ENCODE measurements at regions not wholly inside any gene's neighbourhood (a gene's known extent, or its start where the extent isn't known, plus 50 kb on each side); places are given as distances from the start of the nearest gene placed in this dataset.

DNA sequence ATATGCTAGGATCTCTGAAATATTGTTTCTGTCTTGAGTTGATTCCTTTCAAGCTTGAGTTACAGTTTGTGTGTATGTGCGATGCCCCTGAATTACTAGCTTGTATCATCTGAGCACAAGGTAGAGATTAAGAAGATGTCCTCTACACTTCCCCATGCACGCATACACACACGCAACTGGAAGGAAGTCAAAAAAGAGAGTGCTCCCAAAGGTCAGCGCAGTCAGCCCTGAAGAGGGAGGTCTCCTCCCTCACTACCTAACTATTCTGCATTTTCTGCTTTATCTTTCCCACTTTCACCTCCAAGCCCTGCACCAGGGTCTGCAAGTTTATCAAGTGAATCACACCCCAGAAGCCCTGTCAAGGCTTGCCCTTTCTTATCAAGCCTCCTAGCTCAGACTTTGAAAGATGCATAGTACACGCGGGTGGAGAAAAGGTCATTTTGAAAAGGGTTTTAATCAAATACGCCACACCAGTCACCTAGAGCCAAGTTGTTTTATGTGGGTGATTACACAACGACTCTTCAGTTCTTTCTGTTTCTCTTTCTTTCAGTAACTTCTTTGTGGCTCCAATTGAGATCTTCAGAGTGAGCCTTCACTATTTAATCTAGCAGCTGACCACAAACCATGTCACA, 127.7 kb downstream of the ASB9 start:
- H3K4me2 ChIP-seq (ENCODE audit: unreplicated experiment) = no peak overlapping the region
- TF ChIP-seq EZH2phosphoT487 (IDR thresholded peaks at IDR 0.05; ENCODE audit: insufficient read depth, low read depth) (no peak), EZH2 (IDR thresholded peaks at IDR 0.05; ENCODE audit: insufficient read depth, poor library complexity, severe bottlenecking) (no peak)
- in situ Hi-C loops (cut with MboI) = loop anchor here (10.0 kb wide), 1 partner anchor 1047 kb away; no protein-coding TSS in a partner anchor

GRCh38 chrX:15136795-15137194, 133.1 kb downstream of the ASB9 start:
- Histone ChIP-seq H4K20me1 (ENCODE audit: insufficient read depth) (no peaks in the 10 kb centered on the region), H3K4me3 (no peak overlapping the region), H3K9ac (no peak overlapping the region), H3K4me2 (ENCODE audit: unreplicated experiment) (no peak overlapping the region), H3K36me3 (ENCODE audit: low read depth) (no peaks in the 10 kb centered on the region), H3K79me2 (ENCODE audit: insufficient read depth) (no peaks in the 10 kb centered on the region), H3K9me2 (ENCODE audit: insufficient read depth) (no peaks in the 10 kb centered on the region), H3F3A (ENCODE audit: insufficient read depth) (no peaks in the 10 kb centered on the region), H3K4me1 (ENCODE audit: insufficient read depth) (no peaks in the 10 kb centered on the region), H2AFZ (no peak overlapping the region), H3K9me3 (ENCODE audit: low read depth) (no peaks in the 10 kb centered on the region), H3K27me3 (replicated peaks; ENCODE audit: insufficient read depth) (no peaks in the 10 kb centered on the region), H3K27ac (no peak overlapping the region)
- 0% methylated on average over 1 of the region's 1 CpG for WGBS, 2 experiments (ENCODE audit: low coverage in 1 of 2, low lambda C conversion rate in 2 of 2, missing lambda C conversion rate in 2 of 2)
- in situ Hi-C loops (cut with MboI) = no loop called here
- TF ChIP-seq EZH2phosphoT487 (IDR thresholded peaks at IDR 0.05; ENCODE audit: insufficient read depth, low read depth) (no peak), EZH2 (IDR thresholded peaks at IDR 0.05; ENCODE audit: insufficient read depth, poor library complexity, severe bottlenecking) (no peak)
- no peak for DNase-seq

More for the DNA sequence above, 127.7 kb downstream of the ASB9 start:
- H3K36me3 ChIP-seq (ENCODE audit: low read depth) = no peaks in the 10 kb centered on the region
- no peaks in the 10 kb centered on the region for H3K79me2 ChIP-seq (ENCODE audit: insufficient read depth)
- H3F3A ChIP-seq (ENCODE audit: insufficient read depth) = no peaks in the 10 kb centered on the region
- no peak overlapping the region for H2AFZ ChIP-seq
- H3K9me2 ChIP-seq (ENCODE audit: insufficient read depth) = no peaks in the 10 kb centered on the region
- no peaks in the 10 kb centered on the region for H3K9me3 ChIP-seq (ENCODE audit: low read depth)
- 75 to 78% methylated on average over 7 to 8 of the region's 8 CpGs for WGBS, 2 experiments (ENCODE audit: low coverage in 1 of 2, low lambda C conversion rate in 2 of 2, missing lambda C conversion rate in 2 of 2)
- no peaks in the 10 kb centered on the region for H3K27me3 ChIP-seq (replicated peaks; ENCODE audit: insufficient read depth)
- DNase-seq = peak; percentile 2
- H3K4me1 ChIP-seq (ENCODE audit: insufficient read depth) = no peaks in the 10 kb centered on the region
- H3K27ac ChIP-seq = no peak overlapping the region
- no peak overlapping the region for H3K4me3 ChIP-seq
- H4K20me1 ChIP-seq (ENCODE audit: insufficient read depth) = no peaks in the 10 kb centered on the region
- no peak overlapping the region for H3K9ac ChIP-seq

DNA sequence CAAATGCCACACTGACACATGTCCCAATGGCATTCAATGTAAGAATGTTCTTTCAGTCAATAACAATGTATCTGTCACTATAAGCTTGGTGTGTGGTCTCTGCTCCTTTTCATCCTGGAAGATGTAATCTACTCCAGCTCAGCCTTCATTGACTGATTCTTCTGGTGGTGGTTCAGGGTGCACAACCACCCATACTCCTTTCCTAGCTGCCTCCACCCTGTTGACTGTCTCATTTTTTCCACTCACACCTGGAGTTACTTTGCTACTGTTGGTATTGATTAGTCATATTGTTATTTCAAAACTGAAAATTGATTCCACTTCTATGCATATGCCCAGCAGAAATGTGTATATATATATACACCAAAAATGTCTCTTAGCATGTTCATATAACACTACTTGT, 140.5 kb downstream of the ASB9 start:
- TF ChIP-seq EZH2phosphoT487 (IDR thresholded peaks at IDR 0.05; ENCODE audit: insufficient read depth, low read depth) (no peak), EZH2 (IDR thresholded peaks at IDR 0.05; ENCODE audit: insufficient read depth, poor library complexity, severe bottlenecking) (no peak)

DNA sequence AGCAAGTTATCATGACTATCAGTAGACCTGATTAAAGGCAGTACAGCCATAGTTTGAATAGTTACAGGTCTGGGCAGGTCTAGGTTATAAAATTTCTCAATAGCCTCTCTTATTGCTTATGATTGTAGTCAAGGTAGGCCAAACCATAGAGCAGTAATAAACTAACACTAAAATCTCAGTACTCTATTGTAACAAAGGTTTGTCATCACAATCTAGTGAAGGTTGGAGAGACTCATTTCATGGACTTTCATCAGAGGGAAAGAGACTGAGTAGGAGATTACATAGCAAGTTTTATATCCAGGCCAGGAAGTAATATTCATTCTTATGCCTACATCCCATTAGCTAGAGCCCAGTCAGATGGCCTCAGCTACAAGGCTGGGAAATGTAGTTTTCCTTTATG, 141.0 kb downstream of the ASB9 start:
- no peaks in the 10 kb centered on the region for H3F3A ChIP-seq (ENCODE audit: insufficient read depth)

More for the DNA sequence above, 140.5 kb downstream of the ASB9 start:
- H4K20me1 ChIP-seq (ENCODE audit: insufficient read depth) = no peaks in the 10 kb centered on the region
- H3K79me2 ChIP-seq (ENCODE audit: insufficient read depth) = no peaks in the 10 kb centered on the region
- no peaks in the 10 kb centered on the region for H3K36me3 ChIP-seq (ENCODE audit: low read depth)
- no peak overlapping the region for H3K27ac ChIP-seq
- H3K27me3 ChIP-seq (replicated peaks; ENCODE audit: insufficient read depth) = no peaks in the 10 kb centered on the region
- H3K9me3 ChIP-seq (ENCODE audit: low read depth) = no peaks in the 10 kb centered on the region
- no peaks in the 10 kb centered on the region for H3F3A ChIP-seq (ENCODE audit: insufficient read depth)
- H3K9me2 ChIP-seq (ENCODE audit: insufficient read depth) = no peaks in the 10 kb centered on the region
- no peak overlapping the region for H2AFZ ChIP-seq
- no peak overlapping the region for H3K4me3 ChIP-seq
- H3K9ac ChIP-seq = no peak overlapping the region
- in situ Hi-C loops (cut with MboI) = no loop called here
- H3K4me2 ChIP-seq (ENCODE audit: unreplicated experiment) = no peak overlapping the region
- no peak for DNase-seq
- H3K4me1 ChIP-seq (ENCODE audit: insufficient read depth) = no peaks in the 10 kb centered on the region

GRCh38 chrX:15127010-15127409, 142.9 kb downstream of the ASB9 start:
- no peaks in the 10 kb centered on the region for H3K9me3 ChIP-seq (ENCODE audit: low read depth)
- no peak for DNase-seq
- no peaks in the 10 kb centered on the region for H3K27me3 ChIP-seq (replicated peaks; ENCODE audit: insufficient read depth)
- H3K79me2 ChIP-seq (ENCODE audit: insufficient read depth) = no peaks in the 10 kb centered on the region
- WGBS, 2 experiments (ENCODE audit: low coverage in 1 of 2, low lambda C conversion rate in 2 of 2, missing lambda C conversion rate in 2 of 2) = 27 to 36% methylated on average over 1 of the region's 1 CpG
- no peak overlapping the region for H3K4me2 ChIP-seq (ENCODE audit: unreplicated experiment)
- no peaks in the 10 kb centered on the region for H4K20me1 ChIP-seq (ENCODE audit: insufficient read depth)
- in situ Hi-C loops (cut with MboI) = no loop called here
- no peaks in the 10 kb centered on the region for H3K36me3 ChIP-seq (ENCODE audit: low read depth)
- no peaks in the 10 kb centered on the region for H3K4me1 ChIP-seq (ENCODE audit: insufficient read depth)
- TF ChIP-seq EZH2phosphoT487 (IDR thresholded peaks at IDR 0.05; ENCODE audit: insufficient read depth, low read depth) = no peak
- no peak for TF ChIP-seq EZH2 (IDR thresholded peaks at IDR 0.05; ENCODE audit: insufficient read depth, poor library complexity, severe bottlenecking)
- no peak overlapping the region for H3K4me3 ChIP-seq
- no peak overlapping the region for H2AFZ ChIP-seq
- no peak overlapping the region for H3K9ac ChIP-seq
- H3F3A ChIP-seq (ENCODE audit: insufficient read depth) = no peaks in the 10 kb centered on the region
- no peak overlapping the region for H3K27ac ChIP-seq
- no peaks in the 10 kb centered on the region for H3K9me2 ChIP-seq (ENCODE audit: insufficient read depth)

More for the DNA sequence above, 141.0 kb downstream of the ASB9 start:
- Histone ChIP-seq H3K27me3 (replicated peaks; ENCODE audit: insufficient read depth) (no peaks in the 10 kb centered on the region), H3K9me3 (ENCODE audit: low read depth) (no peaks in the 10 kb centered on the region), H4K20me1 (ENCODE audit: insufficient read depth) (no peaks in the 10 kb centered on the region), H3K4me1 (ENCODE audit: insufficient read depth) (no peaks in the 10 kb centered on the region), H3K4me2 (ENCODE audit: unreplicated experiment) (no peak overlapping the region), H3K79me2 (ENCODE audit: insufficient read depth) (no peaks in the 10 kb centered on the region), H3K9me2 (ENCODE audit: insufficient read depth) (no peaks in the 10 kb centered on the region), H2AFZ (no peak overlapping the region), H3K4me3 (no peak overlapping the region), H3K27ac (no peak overlapping the region), H3K9ac (no peak overlapping the region), H3K36me3 (ENCODE audit: low read depth) (no peaks in the 10 kb centered on the region)
- in situ Hi-C loops (cut with MboI) = no loop called here
- DNase-seq = no peak
- no peak for TF ChIP-seq EZH2phosphoT487 (IDR thresholded peaks at IDR 0.05; ENCODE audit: insufficient read depth, low read depth)
- TF ChIP-seq EZH2 (IDR thresholded peaks at IDR 0.05; ENCODE audit: insufficient read depth, poor library complexity, severe bottlenecking) = no peak

Data from GM23248 (cell line).